Activated T-cell treated with anti-CD3 and anti-CD28 coated beads, Interleukin-2, amount 50 U/mL, for 72 hours (primary cell): ENCODE measurements at regions not wholly inside any gene's neighbourhood (a gene's known extent, or its start where the extent isn't known, plus 50 kb on each side); places are given as distances from the start of the nearest gene placed in this dataset.
A peak's percentile ranks its signal among the peaks of the same experiment; 100 is the strongest.
"Not testable (repeated sequence)": the region's sequence is repeated elsewhere in the genome, so short reads cannot be mapped to it uniquely, and the experiment has no call there.

ENCODE experiments used
- ATAC-seq, 2 donors: fragments of 150-1000 bp; cut with Tn5 transposase; replicated peaks in 1 of 2; 2 replicates each; pipeline ENCODE4 v1.10.0; 2021; ENCODE audit warnings: moderate library complexity in 2 of 2, mild to moderate bottlenecking in 1 of 2
- DNase-seq, 2 donors: peaks; one replicate each; pipeline ENCODE4 v3.0.0; 2021 to 2022; ENCODE audit warnings: mixed read lengths in 1 of 2
- H3K27ac Mint-ChIP-seq: one replicate; pipeline ENCODE4 v1.8.0; 2022; ENCODE audit warnings: mild to moderate bottlenecking, moderate library complexity, mixed read lengths
- H3K27me3 Mint-ChIP-seq: one replicate; pipeline ENCODE4 v1.8.0; 2022; ENCODE audit warnings: low read depth, mixed read lengths
- H3K36me3 Mint-ChIP-seq, 2 donors: one replicate each; pipeline ENCODE4 v1.8.0; 2022; ENCODE audit warnings: mixed read lengths in 2 of 2, mild to moderate bottlenecking in 1 of 2; ENCODE audit not compliant: insufficient read depth in 2 of 2
- H3K4me1 Mint-ChIP-seq: one replicate; pipeline ENCODE4 v1.8.0; 2022; ENCODE audit warnings: low read depth, mixed read lengths
- H3K4me3 Mint-ChIP-seq, 2 donors: one replicate each; pipeline ENCODE4 v1.8.0; 2022; ENCODE audit warnings: mild to moderate bottlenecking in 2 of 2, mixed read lengths in 2 of 2, moderate library complexity in 2 of 2
- H3K9me3 Mint-ChIP-seq, 2 donors: one replicate each; pipeline ENCODE4 v1.8.0; 2022; ENCODE audit warnings: mixed read lengths in 2 of 2

GRCh38 chr5:56412601-56413379 lies 179.7 kb upstream of the ANKRD55 start:
- H3K9me3 Mint-ChIP-seq: peaks cover 0 to 2% of the 10 kb centered on the region in 2 donors
- H3K27ac Mint-ChIP-seq: no peak overlapping the region
- H3K4me3 Mint-ChIP-seq: no peak overlapping the region
- H3K27me3 Mint-ChIP-seq: no peaks in the 10 kb centered on the region
- no peaks in the 10 kb centered on the region for H3K36me3 Mint-ChIP-seq
- peak; percentile 53 to 69 for ATAC-seq
- DNase-seq: peak in 1 of 2 donors; percentile 6
- peaks cover 11% of the 10 kb centered on the region for H3K4me1 Mint-ChIP-seq

GRCh38 chr5:56410696-56411095 lies 177.6 kb upstream of the ANKRD55 start:
- Mint-ChIP-seq H3K27ac (no peak overlapping the region), H3K27me3 (no peaks in the 10 kb centered on the region), H3K4me3 (no peak overlapping the region), H3K9me3 (no peaks in the 10 kb centered on the region), H3K36me3 (no peaks in the 10 kb centered on the region), H3K4me1 (peaks cover 11% of the 10 kb centered on the region)
- ATAC-seq (no peak), DNase-seq (no peak)

GRCh38 chr5:56409331-56410190 lies 176.4 kb upstream of the ANKRD55 start:
- H3K27ac Mint-ChIP-seq: no peak overlapping the region
- no peaks in the 10 kb centered on the region for H3K36me3 Mint-ChIP-seq
- no peaks in the 10 kb centered on the region for H3K27me3 Mint-ChIP-seq
- no peak overlapping the region for H3K4me3 Mint-ChIP-seq
- DNase-seq (no peak), ATAC-seq (no peak)
- H3K4me1 Mint-ChIP-seq: peaks cover 11% of the 10 kb centered on the region
- H3K9me3 Mint-ChIP-seq: no peaks in the 10 kb centered on the region

GRCh38 chr5:56406838-56407237 lies 173.7 kb upstream of the ANKRD55 start:
- DNase-seq (no peak), ATAC-seq (no peak)
- Mint-ChIP-seq H3K9me3 (no peaks in the 10 kb centered on the region), H3K27me3 (no peaks in the 10 kb centered on the region), H3K27ac (no peak overlapping the region), H3K4me3 (no peak overlapping the region), H3K36me3 (no peaks in the 10 kb centered on the region), H3K4me1 (no peaks in the 10 kb centered on the region)

GRCh38 chr5:56406221-56406620 lies 173.1 kb upstream of the ANKRD55 start:
- Mint-ChIP-seq H3K4me3 (no peak overlapping the region), H3K4me1 (no peaks in the 10 kb centered on the region), H3K27ac (no peak overlapping the region), H3K9me3 (no peaks in the 10 kb centered on the region), H3K27me3 (no peaks in the 10 kb centered on the region), H3K36me3 (no peaks in the 10 kb centered on the region)
- ATAC-seq: no peak
- no peak for DNase-seq

- no peak for ATAC-seq
- no peaks in the 10 kb centered on the region for H3K9me3 Mint-ChIP-seq
- no peaks in the 10 kb centered on the region for H3K36me3 Mint-ChIP-seq
- no peak overlapping the region for H3K4me3 Mint-ChIP-seq
- H3K4me1 Mint-ChIP-seq: no peaks in the 10 kb centered on the region
- no peak overlapping the region for H3K27ac Mint-ChIP-seq
- DNase-seq: no peak
- H3K27me3 Mint-ChIP-seq: no peaks in the 10 kb centered on the region
Measured at GRCh38 chr5:56405116-56405908, 172.2 kb upstream of the ANKRD55 start.

- no peaks in the 10 kb centered on the region for H3K27me3 Mint-ChIP-seq
- ATAC-seq (no peak), DNase-seq (no peak)
- H3K36me3 Mint-ChIP-seq: no peaks in the 10 kb centered on the region
- no peak overlapping the region for H3K4me3 Mint-ChIP-seq
- H3K27ac Mint-ChIP-seq: no peak overlapping the region
- H3K9me3 Mint-ChIP-seq: no peaks in the 10 kb centered on the region
- no peaks in the 10 kb centered on the region for H3K4me1 Mint-ChIP-seq
Measured at GRCh38 chr5:56402266-56403220, 169.4 kb upstream of the ANKRD55 start.

- H3K27ac Mint-ChIP-seq, ATAC-seq, H3K4me3 Mint-ChIP-seq, DNase-seq, H3K4me1 Mint-ChIP-seq, H3K27me3 Mint-ChIP-seq: not testable (repeated sequence)
- H3K9me3 Mint-ChIP-seq: peaks cover 12 to 13% of the 10 kb centered on the region in 2 donors
- peaks cover 9 to 19% of the 10 kb centered on the region in 2 donors for H3K36me3 Mint-ChIP-seq
Measured at GRCh38 chr5:56397796-56398195, 164.7 kb upstream of the ANKRD55 start.

GRCh38 chr5:56396634-56397033 lies 163.5 kb upstream of the ANKRD55 start:
- peaks cover 15 to 17% of the 10 kb centered on the region in 2 donors for H3K9me3 Mint-ChIP-seq
- DNase-seq: no peak
- no peak overlapping the region for H3K27ac Mint-ChIP-seq

GRCh38 chr5:56389261-56389660 lies 156.1 kb upstream of the ANKRD55 start:
- Mint-ChIP-seq H3K9me3 (peaks cover 3 to 7% of the 10 kb centered on the region in 2 donors), H3K36me3 (peaks cover 0 to 7% of the 10 kb centered on the region in 2 donors), H3K27ac (no peak overlapping the region), H3K4me3 (no peak overlapping the region), H3K4me1 (no peaks in the 10 kb centered on the region), H3K27me3 (no peaks in the 10 kb centered on the region)
- no peak for ATAC-seq
- no peak for DNase-seq

More at GRCh38 chr5:56396634-56397033, 163.5 kb upstream of the ANKRD55 start:
- Mint-ChIP-seq H3K4me3 (no peak overlapping the region), H3K27me3 (no peaks in the 10 kb centered on the region), H3K4me1 (no peaks in the 10 kb centered on the region), H3K36me3 (peaks cover 9 to 22% of the 10 kb centered on the region in 2 donors)
- no peak for ATAC-seq

- H3K27ac Mint-ChIP-seq: no peak overlapping the region
- H3K4me3 Mint-ChIP-seq: no peak overlapping the region
- H3K9me3 Mint-ChIP-seq: peaks cover 3 to 7% of the 10 kb centered on the region in 2 donors
- H3K27me3 Mint-ChIP-seq: no peaks in the 10 kb centered on the region
- no peaks in the 10 kb centered on the region for H3K4me1 Mint-ChIP-seq
- DNase-seq (no peak), ATAC-seq (no peak)
- H3K36me3 Mint-ChIP-seq: peaks cover 0 to 4% of the 10 kb centered on the region in 2 donors
Measured at GRCh38 chr5:56388229-56388985, 155.3 kb upstream of the ANKRD55 start.
